Peyer's patch (tissue), 4 donors: ENCODE measurements at regions not wholly inside any gene's neighbourhood (a gene's known extent, or its start where the extent isn't known, plus 50 kb on each side); places are given as distances from the start of the nearest gene placed in this dataset.

Experiments
- DNase-seq, 3 donors: peaks; one replicate each; pipeline ENCODE4 v3.0.0-alpha.2; 2017 to 2019
- H3K27ac ChIP-seq, 4 donors: fragments of 200-600 bp; sonication (generic); one replicate each; pipeline ENCODE4 v1.5.1; 2016 to 2019
- H3K27me3 ChIP-seq, 2 donors: fragments of 200-600 bp; sonication (generic); one replicate each; pipeline ENCODE4 v1.5.1; 2019
- H3K36me3 ChIP-seq, 3 donors: fragments of 200-600 bp; sonication (generic); one replicate each; pipeline ENCODE4 v1.5.1; 2016 to 2019
- H3K4me1 ChIP-seq, 4 donors: fragments of 200-600 bp; sonication (generic); one replicate each; pipeline ENCODE4 v1.5.1; 2016 to 2019
- H3K4me3 ChIP-seq, 4 donors: fragments of 200-600 bp; sonication (generic); 1 replicate in 3 of 4; 2 replicates in 1 of 4; pipeline ENCODE4 v1.5.1; 2016 to 2019; ENCODE audit warnings: mild to moderate bottlenecking in 1 of 4
- H3K9me3 ChIP-seq, 4 donors: fragments of 200-600 bp; sonication (generic); one replicate each; pipeline ENCODE4 v1.5.1; 2016 to 2019; ENCODE audit warnings: mild to moderate bottlenecking in 1 of 4
- CTCF ChIP-seq, 6 experiments: fragments of 450-650 bp in 4 of 6; fragments of 200-600 bp in 2 of 6; sonication (generic) in 1 of 6; IDR thresholded peaks; one replicate each; pipeline ENCODE4 v1.5.1; 2017 to 2019; ENCODE audit warnings: antibody characterized with exemption in 6 of 6, mild to moderate bottlenecking in 3 of 6, moderate library complexity in 1 of 6
- POLR2A ChIP-seq, 2 donors: fragments of 450-650 bp; IDR thresholded peaks; one replicate each; pipeline ENCODE4 v1.5.1; 2017; ENCODE audit warnings: antibody characterized with exemption in 2 of 2, mild to moderate bottlenecking in 2 of 2, moderate library complexity in 2 of 2

GRCh38 chr7:51590746-51591145, 274.1 kb upstream of the COBL start:
- Histone ChIP-seq H3K9me3 (no peaks in the 10 kb centered on the region), H3K36me3 (no peaks in the 10 kb centered on the region), H3K4me3 (no peak overlapping the region), H3K27ac (no peak overlapping the region), H3K4me1 (no peaks in the 10 kb centered on the region), H3K27me3 (no peaks in the 10 kb centered on the region)
- TF ChIP-seq POLR2A (IDR thresholded peaks at IDR 0.05), result no peak
- no peak for TF ChIP-seq CTCF (IDR thresholded peaks at IDR 0.05)
- DNase-seq, result no peak

GRCh38 chr7:51589111-51589510, 272.5 kb upstream of the COBL start:
- DNase-seq, result no peak
- H3K27ac ChIP-seq, result no peak overlapping the region
- no peaks in the 10 kb centered on the region for H3K36me3 ChIP-seq
- TF ChIP-seq CTCF (IDR thresholded peaks at IDR 0.05) (no peak), POLR2A (IDR thresholded peaks at IDR 0.05) (no peak)
- H3K4me1 ChIP-seq, result no peaks in the 10 kb centered on the region
- no peaks in the 10 kb centered on the region for H3K9me3 ChIP-seq
- H3K27me3 ChIP-seq, result no peaks in the 10 kb centered on the region
- H3K4me3 ChIP-seq, result no peak overlapping the region

GRCh38 chr7:51587604-51588003, 271.0 kb upstream of the COBL start:
- H3K27me3 ChIP-seq, result no peaks in the 10 kb centered on the region
- DNase-seq, result no peak
- H3K4me3 ChIP-seq, result no peak overlapping the region
- TF ChIP-seq POLR2A (IDR thresholded peaks at IDR 0.05) (no peak), CTCF (IDR thresholded peaks at IDR 0.05) (no peak)
- H3K9me3 ChIP-seq, result no peaks in the 10 kb centered on the region
- H3K4me1 ChIP-seq, result no peaks in the 10 kb centered on the region
- no peaks in the 10 kb centered on the region for H3K36me3 ChIP-seq
- H3K27ac ChIP-seq, result no peak overlapping the region

- no peak for DNase-seq
- no peaks in the 10 kb centered on the region for H3K9me3 ChIP-seq
- H3K27me3 ChIP-seq, result no peaks in the 10 kb centered on the region
- H3K27ac ChIP-seq, result no peak overlapping the region
- no peak overlapping the region for H3K4me3 ChIP-seq
- no peak for TF ChIP-seq POLR2A (IDR thresholded peaks at IDR 0.05)
- TF ChIP-seq CTCF (IDR thresholded peaks at IDR 0.05), result no peak
- H3K36me3 ChIP-seq, result no peaks in the 10 kb centered on the region
- H3K4me1 ChIP-seq, result no peaks in the 10 kb centered on the region
Observed at GRCh38 chr7:51577390-51577789, 260.8 kb upstream of the COBL start.

GRCh38 chr7:51569581-51569980, 253.0 kb upstream of the COBL start:
- DNase-seq, result no peak
- Histone ChIP-seq H3K9me3 (no peaks in the 10 kb centered on the region), H3K4me3 (no peak overlapping the region), H3K27me3 (no peaks in the 10 kb centered on the region), H3K36me3 (no peaks in the 10 kb centered on the region), H3K27ac (no peak overlapping the region), H3K4me1 (no peaks in the 10 kb centered on the region)
- TF ChIP-seq CTCF (IDR thresholded peaks at IDR 0.05) (no peak), POLR2A (IDR thresholded peaks at IDR 0.05) (no peak)

GRCh38 chr7:51569176-51569575, 252.6 kb upstream of the COBL start:
- Histone ChIP-seq H3K36me3 (no peaks in the 10 kb centered on the region), H3K27ac (no peak overlapping the region), H3K27me3 (no peaks in the 10 kb centered on the region), H3K4me1 (no peaks in the 10 kb centered on the region), H3K4me3 (no peak overlapping the region), H3K9me3 (no peaks in the 10 kb centered on the region)
- DNase-seq, result no peak
- TF ChIP-seq POLR2A (IDR thresholded peaks at IDR 0.05) (no peak), CTCF (IDR thresholded peaks at IDR 0.05) (no peak)
